Bronchial epithelial cell (primary cell): ENCODE measurements at regions not wholly inside any gene's neighbourhood (a gene's known extent, or its start where the extent isn't known, plus 50 kb on each side); places are given as distances from the start of the nearest gene placed in this dataset.

Experiments
- DNase-seq: peaks from one replicate; pipeline ENCODE4 v3.0.0-alpha.2; 2010; ENCODE audit warnings: low read depth
- FAIRE-seq: peaks from 2 replicates; lab custom pipeline; 2011; peaks lifted over from hg19 to GRCh38; lab: Jason Lieb, UNC
- H3K27me3 ChIP-seq: 2 replicates; pipeline ENCODE4 v1.5.1; 2011; ENCODE audit warnings: low read length; ENCODE audit not compliant: control insufficient read depth, insufficient read depth
- H3K36me3 ChIP-seq: 2 replicates; pipeline ENCODE4 v1.5.1; 2011; ENCODE audit warnings: low read length; ENCODE audit not compliant: control insufficient read depth, insufficient read depth
- H3K4me3 ChIP-seq: 2 replicates; pipeline ENCODE4 v1.5.1; 2011; ENCODE audit warnings: mild to moderate bottlenecking, low read depth, low read length, control low read depth
- CTCF ChIP-seq: IDR thresholded peaks from 2 replicates; pipeline ENCODE4 v1.5.1; 2011; ENCODE audit warnings: mild to moderate bottlenecking, moderate library complexity, low read length, control low read depth, inconsistent platforms; ENCODE audit not compliant: insufficient read depth, severe bottlenecking

GRCh38 chr13:34103854-34104253 lies 285.9 kb downstream of the RFC3 start:
- H3K36me3 ChIP-seq: no peaks in the 10 kb centered on the region
- no peak for TF ChIP-seq CTCF
- no peak overlapping the region for H3K4me3 ChIP-seq
- no peaks in the 10 kb centered on the region for H3K27me3 ChIP-seq
- DNase-seq (no peak), FAIRE-seq (no peak)

- Histone ChIP-seq H3K4me3 (no peak overlapping the region), H3K36me3 (no peaks in the 10 kb centered on the region), H3K27me3 (no peaks in the 10 kb centered on the region)
- no peak for FAIRE-seq
- no peak for DNase-seq
- no peak for TF ChIP-seq CTCF
Observed at GRCh38 chr13:34104853-34105252, 286.9 kb downstream of the RFC3 start.

GRCh38 chr13:34107806-34108205 lies 289.9 kb downstream of the RFC3 start:
- H3K27me3 ChIP-seq: peaks cover 1% of the 10 kb centered on the region
- DNase-seq (peak; percentile 37), FAIRE-seq (no peak)
- no peak for TF ChIP-seq CTCF
- no peaks in the 10 kb centered on the region for H3K36me3 ChIP-seq
- no peak overlapping the region for H3K4me3 ChIP-seq

- peaks cover 1% of the 10 kb centered on the region for H3K27me3 ChIP-seq
- H3K4me3 ChIP-seq: no peak overlapping the region
- no peaks in the 10 kb centered on the region for H3K36me3 ChIP-seq
- no peak for TF ChIP-seq CTCF
- FAIRE-seq (no peak), DNase-seq (no peak)
Observed at GRCh38 chr13:34108410-34108809, 290.5 kb downstream of the RFC3 start.

- no peak for TF ChIP-seq CTCF
- FAIRE-seq (no peak), DNase-seq (no peak)
- peaks cover 1% of the 10 kb centered on the region for H3K27me3 ChIP-seq
- no peaks in the 10 kb centered on the region for H3K36me3 ChIP-seq
- H3K4me3 ChIP-seq: no peak overlapping the region
Observed at GRCh38 chr13:34114581-34114980, 296.6 kb downstream of the RFC3 start.

- Histone ChIP-seq H3K36me3 (no peaks in the 10 kb centered on the region), H3K4me3 (no peak overlapping the region), H3K27me3 (peaks cover 1% of the 10 kb centered on the region)
- DNase-seq (no peak), FAIRE-seq (no peak)
- TF ChIP-seq CTCF: no peak
Observed at GRCh38 chr13:34116651-34117050, 298.7 kb downstream of the RFC3 start.
